PC-9 (cell line): ENCODE measurements at regions not wholly inside any gene's neighbourhood (a gene's known extent, or its start where the extent isn't known, plus 50 kb on each side); places are given as distances from the start of the nearest gene placed in this dataset.
"Not testable (repeated sequence)": the region's sequence is repeated elsewhere in the genome, so short reads cannot be mapped to it uniquely, and the experiment has no call there.

Experiments
- BruUV-seq: library from RNA; stranded (reverse); fragments of 400-500 nt; replicated peaks from 2 replicates; lab custom pipeline; 2021; lab: Mats Ljungman, UMichigan
- CTCF ChIA-PET: fragments of 300-600 bp; sonication (Branson Sonifier 250); formaldehyde crosslinking; loops from one replicate; lab custom pipeline; 2022; ENCODE audit warnings: antibody characterized with exemption; lab: Charles Lee
- POLR2A ChIA-PET: fragments of 300-600 bp; sonication (Branson Sonifier 250); formaldehyde crosslinking; loops from one replicate; lab custom pipeline; 2022; ENCODE audit warnings: antibody characterized with exemption; ENCODE audit not compliant: unreplicated experiment; lab: Charles Lee
- DNase-seq, 2 experiments: peaks; one replicate each; pipeline versions ENCODE4 v3.0.0 to v3.0.0-alpha.2; 2015 to 2022; ENCODE audit warnings: mixed read lengths in 1 of 2
- H2AFZ ChIP-seq: fragments of 200-600 bp; sonication (generic); 2 replicates; pipeline ENCODE4 v1.8.1; 2017; ENCODE audit warnings: antibody characterized with exemption
- H3F3A ChIP-seq: fragments of 200-600 bp; sonication (generic); 2 replicates; pipeline ENCODE4 v1.8.1; 2017; ENCODE audit warnings: antibody characterized with exemption, mild to moderate bottlenecking, low read depth; ENCODE audit not compliant: insufficient read depth
- H3K27ac ChIP-seq: fragments of 200-600 bp; sonication (generic); 2 replicates; pipeline ENCODE4 v1.6.1; 2016; ENCODE audit warnings: mixed run types
- H3K27me3 ChIP-seq: fragments of 200-600 bp; sonication (generic); 2 replicates; pipeline ENCODE4 v1.6.1; 2016; ENCODE audit warnings: low read depth, mixed run types; ENCODE audit not compliant: insufficient read depth
- H3K36me3 ChIP-seq: fragments of 200-600 bp; sonication (generic); 2 replicates; pipeline ENCODE4 v1.6.1; 2016; ENCODE audit warnings: low read depth, mixed run types
- H3K4me1 ChIP-seq: fragments of 200-600 bp; sonication (generic); replicated peaks from 2 replicates; pipeline ENCODE4 v1.6.1; 2016; ENCODE audit warnings: mixed run types; ENCODE audit not compliant: insufficient read depth
- H3K4me2 ChIP-seq: fragments of 200-600 bp; sonication (generic); 2 replicates; pipeline ENCODE4 v1.6.1; 2017; ENCODE audit warnings: mixed run types
- H3K4me3 ChIP-seq: fragments of 200-600 bp; sonication (generic); 2 replicates; pipeline ENCODE4 v1.6.1; 2016; ENCODE audit warnings: mixed run types
- H3K79me2 ChIP-seq: fragments of 200-600 bp; sonication (generic); 2 replicates; pipeline ENCODE4 v1.6.1; 2017; ENCODE audit warnings: low read depth, mixed run types
- H3K9me2 ChIP-seq: fragments of 200-600 bp; sonication (generic); 2 replicates; pipeline ENCODE4 v1.8.1; 2017; ENCODE audit warnings: mild to moderate bottlenecking; ENCODE audit not compliant: insufficient read depth
- H3K9me3 ChIP-seq: fragments of 200-600 bp; sonication (generic); 2 replicates; pipeline ENCODE4 v1.8.1; 2016; ENCODE audit warnings: low read depth; ENCODE audit not compliant: insufficient read depth
- H4K20me1 ChIP-seq: fragments of 200-600 bp; sonication (generic); 2 replicates; pipeline ENCODE4 v1.8.1; 2017; ENCODE audit not compliant: insufficient read depth
- EZH2 ChIP-seq: fragments of 200-600 bp; sonication (generic); IDR thresholded peaks from 2 replicates; pipeline ENCODE4 v1.8.0; 2017; ENCODE audit warnings: antibody characterized with exemption, low read depth
- intact Hi-C: fragments of 100-400 bp; cut with micrococcal nuclease; formaldehyde crosslinking; loops from one replicate; pipeline ENCODE4 v1.10.0; 2022; ENCODE audit not compliant: unreplicated experiment
- TF ChIP-seq, protein P1 (sequence below): fragments of 200-600 bp; sonication (generic); conservative IDR thresholded peaks from 2 replicates; pipeline ENCODE4 v1.6.1; 2017; ENCODE audit warnings: mixed run types, antibody characterized with exemption, mild to moderate bottlenecking, moderate library complexity

GRCh38 chr3:16011376-16011775 lies 163.1 kb upstream of the GALNT15 start:
- H3K9me2 ChIP-seq = no peaks in the 10 kb centered on the region
- no peaks in the 10 kb centered on the region for H3K79me2 ChIP-seq
- H3K27me3 ChIP-seq = no peaks in the 10 kb centered on the region
- no peak for DNase-seq
- H3K4me1 ChIP-seq = no peaks in the 10 kb centered on the region
- no peak for TF ChIP-seq EZH2
- TF ChIP-seq, protein P1, sequence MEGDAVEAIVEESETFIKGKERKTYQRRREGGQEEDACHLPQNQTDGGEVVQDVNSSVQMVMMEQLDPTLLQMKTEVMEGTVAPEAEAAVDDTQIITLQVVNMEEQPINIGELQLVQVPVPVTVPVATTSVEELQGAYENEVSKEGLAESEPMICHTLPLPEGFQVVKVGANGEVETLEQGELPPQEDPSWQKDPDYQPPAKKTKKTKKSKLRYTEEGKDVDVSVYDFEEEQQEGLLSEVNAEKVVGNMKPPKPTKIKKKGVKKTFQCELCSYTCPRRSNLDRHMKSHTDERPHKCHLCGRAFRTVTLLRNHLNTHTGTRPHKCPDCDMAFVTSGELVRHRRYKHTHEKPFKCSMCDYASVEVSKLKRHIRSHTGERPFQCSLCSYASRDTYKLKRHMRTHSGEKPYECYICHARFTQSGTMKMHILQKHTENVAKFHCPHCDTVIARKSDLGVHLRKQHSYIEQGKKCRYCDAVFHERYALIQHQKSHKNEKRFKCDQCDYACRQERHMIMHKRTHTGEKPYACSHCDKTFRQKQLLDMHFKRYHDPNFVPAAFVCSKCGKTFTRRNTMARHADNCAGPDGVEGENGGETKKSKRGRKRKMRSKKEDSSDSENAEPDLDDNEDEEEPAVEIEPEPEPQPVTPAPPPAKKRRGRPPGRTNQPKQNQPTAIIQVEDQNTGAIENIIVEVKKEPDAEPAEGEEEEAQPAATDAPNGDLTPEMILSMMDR = no peak
- intact Hi-C loops = no loop called here
- POLR2A ChIA-PET = no interaction called here
- H3K4me2 ChIP-seq = no peak overlapping the region
- no peaks in the 10 kb centered on the region for H4K20me1 ChIP-seq
- H3K27ac ChIP-seq = no peak overlapping the region
- CTCF ChIA-PET = interaction anchor here (0.8 kb wide), 1 partner anchor 1199 kb away, joined by 4 read pairs; no protein-coding TSS in a partner anchor
- no peaks in the 10 kb centered on the region for H3K9me3 ChIP-seq
- no peak overlapping the region for H3K4me3 ChIP-seq
- no peaks in the 10 kb centered on the region for H3K36me3 ChIP-seq
- no peaks in the 10 kb centered on the region; the same call in 1 of the 2 replicates for H3F3A ChIP-seq
- no TSS peak for BruUV-seq
- no peak overlapping the region for H2AFZ ChIP-seq

DNA sequence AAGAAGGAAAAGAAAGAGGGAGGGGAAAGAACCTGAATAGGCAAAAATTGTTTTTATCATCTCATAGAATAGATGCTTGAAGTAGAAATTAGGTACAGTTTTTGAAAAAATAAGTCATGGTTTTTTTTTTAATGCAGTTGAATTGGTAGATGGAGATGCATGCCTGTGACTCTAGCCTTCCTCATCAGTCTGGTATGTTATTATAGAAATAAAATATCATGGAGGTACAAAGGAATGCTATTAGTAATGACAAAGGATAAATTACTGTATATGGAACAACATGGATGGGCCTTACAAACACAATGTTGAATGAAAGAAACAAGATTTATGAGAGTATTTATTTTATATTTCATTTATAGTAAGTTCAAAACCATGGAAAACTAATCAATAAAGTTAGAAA lies 162.4 kb upstream of the GALNT15 start:
- Histone ChIP-seq H3K79me2 (no peaks in the 10 kb centered on the region), H3K4me2 (no peak overlapping the region), H3K9me2 (no peaks in the 10 kb centered on the region), H2AFZ (no peak overlapping the region), H3K4me3 (no peak overlapping the region), H3K9me3 (no peaks in the 10 kb centered on the region), H3K27ac (no peak overlapping the region), H3F3A (no peaks in the 10 kb centered on the region; the same call in 1 of the 2 replicates), H3K27me3 (no peaks in the 10 kb centered on the region), H3K36me3 (no peaks in the 10 kb centered on the region), H3K4me1 (no peaks in the 10 kb centered on the region), H4K20me1 (no peaks in the 10 kb centered on the region)
- ChIA-PET CTCF (interaction anchor here (0.8 kb wide), 1 partner anchor 1199 kb away, joined by 4 read pairs; no protein-coding TSS in a partner anchor), POLR2A (no interaction called here)
- DNase-seq = no peak
- BruUV-seq = no TSS peak
- intact Hi-C loops = no loop called here
- no peak for TF ChIP-seq EZH2
- TF ChIP-seq, protein P1 = no peak

DNA sequence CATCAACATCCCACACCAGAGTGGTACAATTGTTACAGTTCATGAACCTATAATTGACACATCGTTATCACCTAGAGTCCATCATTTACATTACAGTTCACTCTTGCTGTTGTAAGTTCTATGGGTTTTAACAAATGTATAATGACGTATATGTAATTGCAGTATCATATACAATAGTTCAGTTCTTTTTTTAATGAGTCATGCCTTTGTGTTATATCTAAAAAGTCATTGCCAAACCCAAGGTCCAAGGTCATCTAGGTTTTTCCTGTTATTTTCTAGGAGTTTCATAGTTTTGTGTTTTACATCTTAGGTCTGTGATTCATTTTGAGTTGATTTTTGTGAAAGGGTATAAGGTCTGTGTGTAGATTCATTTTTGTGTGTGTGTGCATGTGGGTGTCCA lies 160.9 kb upstream of the GALNT15 start:
- H3K27me3 ChIP-seq = no peaks in the 10 kb centered on the region
- no peaks in the 10 kb centered on the region; the same call in 1 of the 2 replicates for H3F3A ChIP-seq
- no peak for DNase-seq
- H3K36me3 ChIP-seq = no peaks in the 10 kb centered on the region
- H2AFZ ChIP-seq = no peak overlapping the region
- H3K79me2 ChIP-seq = no peaks in the 10 kb centered on the region
- no peaks in the 10 kb centered on the region for H3K4me1 ChIP-seq
- no peak overlapping the region for H3K4me3 ChIP-seq
- intact Hi-C loops = no loop called here
- H3K9me3 ChIP-seq = no peaks in the 10 kb centered on the region
- no peaks in the 10 kb centered on the region for H3K9me2 ChIP-seq
- no peaks in the 10 kb centered on the region for H4K20me1 ChIP-seq
- ChIA-PET CTCF (no interaction called here), POLR2A (no interaction called here)
- H3K27ac ChIP-seq = no peak overlapping the region
- no peak for TF ChIP-seq EZH2
- TF ChIP-seq, protein P1 = no peak
- no TSS peak for BruUV-seq
- H3K4me2 ChIP-seq = no peak overlapping the region

- POLR2A ChIA-PET = not testable (repeated sequence)
These were observed 152.7 kb upstream of the GALNT15 start for GRCh38 chr3:16021801-16022200.

GRCh38 chr3:16023881-16024280 lies 150.6 kb upstream of the GALNT15 start:
- H3K4me3 ChIP-seq, H4K20me1 ChIP-seq, H3K4me2 ChIP-seq, H3K79me2 ChIP-seq, H3K27ac ChIP-seq, H3K9me2 ChIP-seq, H3F3A ChIP-seq, BruUV-seq, H3K4me1 ChIP-seq, intact Hi-C loops, H3K36me3 ChIP-seq, H3K27me3 ChIP-seq, POLR2A ChIA-PET, CTCF ChIA-PET, H3K9me3 ChIP-seq, H2AFZ ChIP-seq, DNase-seq: not testable (repeated sequence)

More at GRCh38 chr3:16021801-16022200, 152.7 kb upstream of the GALNT15 start:
- H3K4me1 ChIP-seq, H3K27ac ChIP-seq, H3K79me2 ChIP-seq, H3K4me3 ChIP-seq, H3K36me3 ChIP-seq, H3K27me3 ChIP-seq, H4K20me1 ChIP-seq, intact Hi-C loops, H2AFZ ChIP-seq, H3K4me2 ChIP-seq, H3F3A ChIP-seq, H3K9me3 ChIP-seq, CTCF ChIA-PET, H3K9me2 ChIP-seq, DNase-seq, BruUV-seq: not testable (repeated sequence)
